Inflammatory macrophage treated with lipopolysaccharide for 4 hours (primary cell): ENCODE measurements at regions not wholly inside any gene's neighbourhood (a gene's known extent, or its start where the extent isn't known, plus 50 kb on each side); places are given as distances from the start of the nearest gene placed in this dataset.
"Not testable (repeated sequence)": the region's sequence is repeated elsewhere in the genome, so short reads cannot be mapped to it uniquely, and the experiment has no call there.

Source experiments
- DNase-seq: peaks from one replicate; pipeline ENCODE4 v3.0.0-alpha.2; 2020

GRCh38 chrX:130552444-130553073 lies 150.8 kb downstream of the RBMX2 start:
- DNase-seq, result no peak

GRCh38 chrX:130555341-130555740 lies 153.6 kb downstream of the RBMX2 start:
- DNase-seq, result no peak

GRCh38 chrX:130555757-130556156 lies 154.0 kb downstream of the RBMX2 start:
- no peak for DNase-seq

- peak; percentile 23 for DNase-seq
Observed at GRCh38 chrX:130556951-130557350, 155.2 kb downstream of the RBMX2 start.

- no peak for DNase-seq
Observed at GRCh38 chrX:130560544-130560943, 158.8 kb downstream of the RBMX2 start.

GRCh38 chrX:130561930-130562329 lies 160.1 kb downstream of the RBMX2 start:
- DNase-seq, result no peak

- DNase-seq, result no peak
Observed at GRCh38 chrX:130563476-130563875, 161.7 kb downstream of the RBMX2 start.

- no peak for DNase-seq
Observed at GRCh38 chrX:130566028-130566683, 164.4 kb downstream of the RBMX2 start.

GRCh38 chrX:130573030-130573429 lies 171.2 kb downstream of the RBMX2 start:
- not testable (repeated sequence) for DNase-seq
